ENCODE measurements at regions not wholly inside any gene's neighbourhood (a gene's known extent, or its start where the extent isn't known, plus 50 kb on each side); places are given as distances from the start of the nearest gene placed in this dataset.

DNA sequence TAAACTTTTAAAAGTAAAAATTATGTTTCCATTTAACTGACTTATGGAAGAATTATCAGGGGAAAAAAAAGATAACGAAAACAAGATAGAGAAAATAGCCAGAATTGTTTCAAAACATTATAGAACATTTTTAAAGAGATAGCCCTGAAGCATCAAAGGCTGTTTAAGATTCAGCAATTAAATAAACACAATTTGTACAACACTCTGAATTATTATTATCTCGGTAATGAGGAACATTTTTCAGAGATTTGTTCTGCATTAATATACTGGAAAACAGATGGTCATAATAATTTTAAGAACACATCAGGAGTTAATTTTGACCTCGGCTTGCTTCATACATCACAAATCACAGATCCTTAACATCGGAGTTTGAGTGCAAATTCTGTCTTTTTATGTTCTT, 643.8 kb downstream of the SORCS1 start:
- DNase-seq: no peak

- DNase-seq: no peak
Measured at GRCh38 chr10:106519376-106520030, 645.0 kb downstream of the SORCS1 start.

DNA sequence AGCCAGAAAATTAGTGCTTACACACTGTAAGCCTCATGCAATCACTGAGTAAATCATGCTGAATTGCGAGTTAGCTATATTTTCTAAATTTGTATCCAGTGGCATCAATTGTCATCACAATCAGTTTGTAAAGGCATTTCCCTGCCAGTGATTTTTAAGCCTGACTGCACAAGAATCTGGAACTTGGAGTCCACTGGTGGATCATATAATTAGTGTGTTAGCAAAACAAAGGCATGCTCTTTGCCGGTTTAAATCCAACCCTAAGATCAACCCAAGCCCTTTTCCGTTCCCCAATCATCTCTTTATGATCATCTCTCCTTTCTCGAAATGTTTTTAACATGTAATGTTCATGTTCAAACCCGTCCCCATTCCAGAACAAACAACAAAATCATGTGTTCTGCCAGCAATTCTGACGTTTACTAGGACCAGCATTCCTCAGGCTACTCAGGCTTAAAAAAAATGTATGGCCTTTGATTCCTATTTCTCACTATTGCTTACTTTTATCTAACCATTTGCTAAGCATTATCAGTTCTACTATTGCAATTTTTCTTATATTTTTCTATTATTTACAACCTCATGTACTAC, 649.2 kb downstream of the SORCS1 start:
- no peak for DNase-seq

- DNase-seq: no peak
Measured at GRCh38 chr10:106513352-106513771, 651.1 kb downstream of the SORCS1 start.

GRCh38 chr10:106511917-106512316, 652.6 kb downstream of the SORCS1 start:
- DNase-seq: no peak

DNA sequence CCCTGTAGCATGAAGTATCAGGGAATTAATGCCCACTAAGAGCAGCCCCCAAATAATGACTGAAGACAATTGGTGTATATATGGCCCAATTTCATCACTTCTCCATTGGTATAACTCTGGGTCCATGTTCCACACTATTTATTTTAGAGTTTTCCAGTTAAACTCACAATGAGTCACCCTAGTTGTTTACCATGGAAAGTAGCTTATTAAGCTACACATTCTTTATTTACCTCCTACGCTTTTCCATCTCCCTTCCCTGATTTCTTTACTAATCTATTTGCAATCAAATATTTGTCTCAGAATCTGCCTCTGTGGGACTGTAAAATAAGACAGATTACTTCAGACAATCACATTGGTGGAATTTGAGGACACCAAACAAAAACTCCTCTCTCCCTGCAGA, 655.6 kb downstream of the SORCS1 start:
- no peak for DNase-seq

DNA sequence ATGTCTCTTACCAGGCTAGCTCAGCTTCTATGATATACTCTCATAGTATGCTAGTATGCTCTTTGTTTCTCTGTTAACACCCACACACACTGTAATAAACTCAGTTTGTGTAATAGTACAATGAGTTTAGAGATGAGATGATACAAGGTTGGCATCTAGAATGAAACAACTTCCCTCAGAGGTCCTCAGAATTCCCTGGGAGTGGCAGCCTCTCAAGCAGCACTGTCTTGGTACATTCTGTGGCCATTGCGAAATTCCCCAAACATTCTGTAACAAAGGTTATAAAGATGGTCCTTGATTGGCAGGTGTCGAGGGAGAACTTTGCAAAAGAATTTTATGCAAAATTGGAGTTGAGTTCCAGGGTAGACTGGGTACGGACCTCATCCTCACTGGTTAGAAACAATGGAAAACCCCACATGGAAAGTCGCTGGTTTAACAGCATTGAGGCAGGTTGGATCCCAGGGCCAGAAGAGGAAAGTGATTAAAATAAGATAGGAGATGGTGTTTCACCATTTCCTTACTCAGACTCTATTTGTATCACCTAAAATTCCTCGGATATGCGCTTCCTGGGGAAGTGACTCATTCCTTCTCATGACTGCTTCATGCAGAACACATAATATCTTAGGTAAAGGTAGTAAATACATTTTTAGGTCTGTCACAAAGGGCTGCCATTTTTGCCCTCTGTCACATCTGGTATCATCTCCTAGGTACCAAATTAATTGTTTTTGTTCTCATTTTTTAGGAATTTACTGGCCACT, 657.8 kb downstream of the SORCS1 start:
- no peak for DNase-seq

GRCh38 chr10:106504536-106504935, 660.0 kb downstream of the SORCS1 start:
- DNase-seq: no peak

DNA sequence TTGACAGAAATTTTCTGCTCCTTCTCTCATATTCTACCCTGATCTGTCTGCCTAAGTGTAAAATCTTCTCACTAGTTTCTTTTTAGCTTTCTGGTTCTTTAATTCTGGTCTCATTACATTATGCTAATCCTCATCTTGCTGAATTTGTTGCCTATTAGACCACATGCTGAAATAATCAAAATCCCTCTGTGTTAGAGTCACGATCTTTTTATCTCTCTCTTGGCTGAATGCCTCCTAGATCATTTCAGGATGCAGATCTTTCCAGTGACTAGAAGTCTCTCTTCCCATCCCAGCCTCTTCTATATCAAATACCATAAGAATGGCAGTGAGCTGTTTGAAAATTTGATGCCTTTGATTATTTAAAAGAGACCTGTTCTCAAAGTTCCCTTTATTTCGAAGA, 661.9 kb downstream of the SORCS1 start:
- DNase-seq: no peak

DNA sequence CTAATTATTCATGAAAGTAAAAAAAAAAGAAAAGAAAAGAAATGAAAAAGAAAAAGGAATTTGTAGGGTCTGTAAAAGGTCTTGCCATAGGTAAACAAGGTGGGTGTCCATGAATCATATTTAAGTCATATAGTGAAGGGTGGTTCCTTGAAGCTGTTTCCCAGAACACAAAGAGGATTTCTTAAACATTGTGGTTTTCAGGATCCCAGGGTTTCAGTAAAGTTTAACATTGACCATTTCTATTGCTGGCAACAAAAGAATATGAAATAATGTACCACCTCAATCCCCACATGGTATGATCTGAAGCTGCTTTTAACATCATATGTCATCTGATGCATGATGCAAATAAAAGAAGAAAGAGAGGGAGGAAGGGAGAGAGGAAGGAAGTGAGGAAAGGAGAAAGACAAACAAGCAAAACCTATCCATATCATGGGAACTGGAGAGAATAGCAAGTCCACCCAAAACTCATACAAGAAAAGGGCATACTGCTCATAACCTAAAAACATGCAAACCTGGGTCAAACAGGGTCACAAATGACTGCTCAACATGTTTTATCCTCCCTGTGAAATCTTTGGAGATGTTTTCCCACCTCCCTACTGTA, 663.5 kb downstream of the SORCS1 start:
- no peak for DNase-seq

GRCh38 chr10:106500041-106500924, 664.2 kb downstream of the SORCS1 start:
- DNase-seq: no peak

DNA sequence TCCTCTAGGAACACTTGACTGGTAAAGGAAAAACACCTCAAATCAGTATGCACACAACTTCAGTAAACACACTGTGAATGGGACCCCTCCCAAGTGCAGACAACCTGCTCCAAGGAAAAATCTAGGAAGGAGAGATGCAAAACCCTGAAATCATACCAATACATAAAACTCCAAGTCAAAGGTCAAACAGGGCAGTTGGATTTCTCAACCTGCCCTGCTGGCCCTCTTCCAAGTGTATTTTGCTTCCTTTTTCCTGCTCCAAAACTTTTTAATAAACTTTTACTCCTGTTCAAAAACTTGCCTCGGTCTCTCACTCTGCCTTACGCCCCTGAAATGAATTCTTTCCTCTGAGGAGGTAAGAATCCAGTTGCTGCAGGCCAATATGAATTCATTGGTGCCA, 665.1 kb downstream of the SORCS1 start:
- no peak for DNase-seq

DNA sequence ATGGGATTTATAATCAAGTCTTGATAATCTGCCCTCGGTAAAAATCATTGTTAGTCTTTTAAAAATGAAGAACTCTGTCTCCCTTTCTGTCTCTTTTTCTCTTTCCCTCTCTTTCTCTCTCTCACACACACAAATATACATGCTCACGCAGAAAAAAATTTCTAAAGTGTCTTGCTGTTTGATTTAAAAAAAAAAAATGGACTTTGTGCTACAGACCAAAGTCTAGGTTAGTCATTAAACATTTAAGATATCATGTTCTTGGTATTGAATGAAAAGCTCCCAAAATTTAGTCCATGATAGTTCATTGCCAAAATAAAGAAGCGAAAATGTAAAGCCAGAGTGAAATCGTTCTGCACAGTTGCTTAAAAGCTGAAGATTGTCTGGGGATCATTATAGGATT, 665.8 kb downstream of the SORCS1 start:
- DNase-seq: no peak

GRCh38 chr10:106495931-106496330, 668.6 kb downstream of the SORCS1 start:
- DNase-seq: no peak

- DNase-seq: no peak
Measured at GRCh38 chr10:106493751-106494150, 670.8 kb downstream of the SORCS1 start.

DNA sequence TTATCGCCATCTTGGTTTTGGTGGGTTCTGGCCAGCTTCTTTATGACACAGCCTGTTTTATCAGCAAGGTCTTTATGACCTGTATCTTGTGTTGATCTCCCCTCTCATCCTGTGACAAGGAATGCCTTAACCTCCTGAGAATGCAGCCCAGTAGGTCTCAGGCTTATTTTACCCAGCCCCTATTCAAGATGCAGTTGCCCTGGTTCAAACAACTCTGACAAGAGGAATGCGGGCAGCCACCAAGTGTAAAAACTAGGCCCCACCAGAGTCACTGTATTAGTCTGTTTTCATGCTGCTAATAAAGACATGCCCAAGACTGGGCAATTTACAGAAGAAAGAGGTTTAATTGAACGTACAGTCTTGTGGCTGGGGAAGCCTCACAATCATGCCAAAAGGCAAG, 671.3 kb downstream of the SORCS1 start:
- no peak for DNase-seq

DNA sequence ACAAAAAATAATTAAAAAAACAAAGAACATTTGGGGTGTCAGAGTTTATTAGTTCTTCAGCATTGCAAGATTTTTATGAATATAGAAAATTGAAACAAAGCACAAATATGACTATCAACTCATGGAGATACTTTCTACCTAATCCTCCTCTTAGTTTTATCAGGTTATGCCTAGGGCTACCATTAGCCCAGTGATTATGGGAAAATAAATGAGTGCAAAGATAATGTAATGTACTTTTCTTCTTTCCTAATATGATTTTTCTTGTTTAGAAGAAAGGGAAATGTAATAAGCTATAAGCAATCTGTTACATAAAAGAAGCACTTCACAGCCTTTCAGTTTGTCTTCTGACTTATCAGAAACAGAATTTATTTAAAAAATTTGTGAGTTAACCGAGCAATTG, 676.8 kb downstream of the SORCS1 start:
- DNase-seq: no peak

DNA sequence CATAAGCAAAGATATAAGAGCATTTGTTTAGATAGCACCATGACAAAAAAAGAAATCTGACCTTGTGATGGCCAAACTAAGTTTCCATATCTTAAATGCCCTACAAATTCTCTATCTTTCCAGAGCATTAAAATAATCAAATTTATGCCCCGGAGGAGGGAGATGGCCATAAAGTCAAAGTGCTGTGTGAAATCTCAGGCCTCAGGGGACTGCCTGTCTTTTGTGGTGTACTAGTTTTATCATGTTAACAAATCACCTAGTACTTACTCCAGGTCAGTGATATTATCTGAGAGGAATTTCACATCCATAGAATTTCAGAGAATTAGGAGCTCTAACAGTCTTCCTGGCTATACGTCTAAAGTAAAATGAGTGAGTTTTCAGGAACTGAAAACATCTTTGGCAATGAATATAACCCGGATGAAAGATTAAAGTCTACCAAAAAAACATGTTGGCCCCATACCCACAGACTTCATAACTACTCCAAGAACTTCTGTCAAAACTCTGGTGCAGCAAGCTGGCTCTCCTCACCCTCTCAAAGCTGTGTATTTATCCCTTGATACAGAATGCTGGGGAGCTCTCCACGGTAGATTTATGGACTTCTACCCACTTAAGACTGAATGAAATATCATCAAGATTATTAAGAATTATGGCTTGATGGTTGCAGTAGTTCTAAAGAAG, 682.8 kb downstream of the SORCS1 start:
- DNase-seq: no peak

GRCh38 chr10:106479636-106480035, 684.9 kb downstream of the SORCS1 start:
- no peak for DNase-seq

- DNase-seq: no peak
Measured at GRCh38 chr10:106474876-106475275, 689.6 kb downstream of the SORCS1 start.

- no peak for DNase-seq
Measured at GRCh38 chr10:106473129-106473685, 691.3 kb downstream of the SORCS1 start.

GRCh38 chr10:106467506-106467905, 697.0 kb downstream of the SORCS1 start:
- no peak for DNase-seq
